SKM-1 (cell line): ENCODE measurements at regions not wholly inside any gene's neighbourhood (a gene's known extent, or its start where the extent isn't known, plus 50 kb on each side); places are given as distances from the start of the nearest gene placed in this dataset.

Experiments used
- DNase-seq: peaks from one replicate; lab custom pipeline; 2025; ENCODE audit not compliant: unreplicated experiment; lab: John Stamatoyannopoulos, UW

DNA sequence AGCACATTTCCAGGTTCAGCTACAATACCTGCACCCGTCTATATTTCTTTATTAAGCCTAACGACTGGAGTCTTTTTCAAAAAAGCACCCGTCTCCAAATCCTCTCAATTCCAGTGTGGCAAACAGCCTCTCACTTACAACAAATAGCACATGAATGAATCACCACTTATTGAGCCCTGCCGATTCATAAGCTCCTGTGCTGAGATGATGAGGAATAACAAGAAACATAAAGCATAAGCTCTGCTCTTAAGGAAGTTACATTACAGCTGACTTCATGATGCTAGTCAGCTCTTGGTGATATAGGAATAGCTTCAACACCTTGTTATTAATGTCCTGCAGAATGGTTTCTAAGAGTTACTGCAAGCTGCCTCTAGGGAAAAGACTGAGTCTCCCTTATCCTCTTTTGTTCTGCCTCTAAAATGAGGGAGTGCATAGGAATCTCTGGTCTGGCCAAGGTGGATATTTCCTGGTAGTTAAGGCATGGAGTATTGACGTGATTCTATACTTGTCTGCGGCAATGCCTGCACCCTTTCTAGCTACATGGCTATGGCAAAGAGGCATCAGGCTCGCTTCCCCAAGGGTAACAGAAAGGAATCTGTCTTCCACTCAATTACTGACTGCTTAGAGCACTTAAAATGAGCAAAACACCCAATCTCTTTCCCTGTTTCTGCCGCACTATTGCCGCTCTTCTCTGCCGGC is 195.7 kb downstream of the KLF12 start:
- DNase-seq, result no peak

- no peak for DNase-seq
Measured at GRCh38 chr13:73937441-73937840, 196.8 kb downstream of the KLF12 start.

DNA sequence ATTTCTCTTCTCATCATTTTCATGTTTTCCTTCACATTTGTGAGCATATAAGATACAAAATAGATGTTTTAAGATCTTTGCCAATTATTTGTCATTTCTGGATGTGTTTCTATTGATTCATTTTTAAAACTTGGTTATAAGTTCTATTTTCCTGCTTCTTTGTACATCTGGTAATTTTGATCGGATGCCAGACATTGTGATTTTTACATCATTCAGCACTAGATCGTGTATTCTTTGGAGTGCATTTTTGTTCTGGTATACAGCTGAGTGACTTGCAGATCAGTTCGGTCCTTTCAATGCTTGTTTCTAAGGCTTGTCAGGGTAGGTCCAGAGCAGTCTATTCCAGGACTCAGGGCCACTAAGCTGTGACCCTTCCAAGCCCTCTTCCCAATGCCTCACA is 198.2 kb downstream of the KLF12 start:
- DNase-seq, result no peak

GRCh38 chr13:73934771-73935170 is 199.4 kb downstream of the KLF12 start:
- no peak for DNase-seq

GRCh38 chr13:73934215-73934641 is 200.0 kb downstream of the KLF12 start:
- no peak for DNase-seq

DNA sequence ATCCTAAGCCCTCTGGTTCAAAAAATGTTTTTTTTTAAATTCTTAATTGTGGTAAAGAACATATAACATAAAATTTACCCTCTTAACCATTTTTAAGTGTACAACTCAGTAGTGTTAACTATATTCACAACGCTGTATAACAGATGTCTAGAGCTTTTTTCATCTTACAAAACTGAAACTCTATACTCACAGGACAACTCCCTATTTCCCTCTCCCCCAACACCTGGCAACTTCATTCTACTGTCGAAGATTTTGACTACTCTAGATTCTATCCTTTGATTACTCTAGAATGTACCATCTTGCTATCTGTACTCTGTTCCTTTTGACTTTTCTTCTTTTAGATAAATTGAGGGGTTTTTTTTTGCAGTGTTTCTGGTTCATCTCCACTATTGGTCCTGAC is 200.4 kb downstream of the KLF12 start:
- DNase-seq, result no peak

DNA sequence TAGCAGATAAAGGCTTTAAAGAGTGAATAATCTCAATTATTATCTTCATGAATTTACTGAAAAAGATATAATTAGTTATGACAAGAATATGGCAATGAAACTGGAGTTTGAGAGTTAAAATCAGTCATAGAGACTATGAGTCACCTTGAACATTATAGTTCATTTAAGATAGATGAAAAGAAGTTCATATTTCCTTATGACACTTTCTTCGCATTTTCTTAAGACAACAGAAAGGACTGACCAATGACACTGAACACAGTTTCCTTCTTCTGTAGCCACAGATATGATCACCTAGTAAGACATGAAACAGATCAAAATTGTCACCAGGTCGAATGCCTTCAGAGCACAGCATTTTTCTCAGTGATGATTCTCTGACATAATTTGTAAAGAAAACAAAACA is 202.1 kb downstream of the KLF12 start:
- DNase-seq, result no peak

DNA sequence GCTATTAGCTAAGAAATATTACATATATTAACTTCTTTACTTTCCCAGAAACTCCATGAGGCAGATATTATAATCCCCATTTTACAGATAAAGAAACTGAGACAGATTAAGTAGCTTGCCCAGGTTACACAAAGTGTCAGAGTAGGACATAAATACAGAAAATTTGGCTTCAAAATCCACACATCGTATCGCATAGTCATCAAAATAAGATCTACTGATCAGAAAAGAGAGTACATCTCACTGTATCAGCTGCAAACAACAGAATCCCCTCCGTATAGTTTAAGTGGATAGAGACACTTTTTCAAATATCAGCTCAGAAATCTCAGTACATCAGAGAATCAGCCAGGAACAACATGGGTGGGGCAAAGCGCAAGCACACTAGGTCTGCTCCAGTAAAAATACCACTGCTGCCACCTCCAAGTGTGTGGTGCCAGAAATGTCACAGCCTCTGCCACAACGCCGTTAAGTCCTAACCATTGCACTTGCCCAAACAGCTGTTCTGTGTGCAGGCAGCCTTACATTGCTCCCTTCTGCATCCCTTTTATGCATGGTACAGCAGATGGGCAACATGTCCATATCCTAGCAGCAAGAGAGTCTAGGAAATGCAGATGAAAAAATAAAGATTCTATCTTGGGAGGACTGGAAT is 204.8 kb downstream of the KLF12 start:
- no peak for DNase-seq

DNA sequence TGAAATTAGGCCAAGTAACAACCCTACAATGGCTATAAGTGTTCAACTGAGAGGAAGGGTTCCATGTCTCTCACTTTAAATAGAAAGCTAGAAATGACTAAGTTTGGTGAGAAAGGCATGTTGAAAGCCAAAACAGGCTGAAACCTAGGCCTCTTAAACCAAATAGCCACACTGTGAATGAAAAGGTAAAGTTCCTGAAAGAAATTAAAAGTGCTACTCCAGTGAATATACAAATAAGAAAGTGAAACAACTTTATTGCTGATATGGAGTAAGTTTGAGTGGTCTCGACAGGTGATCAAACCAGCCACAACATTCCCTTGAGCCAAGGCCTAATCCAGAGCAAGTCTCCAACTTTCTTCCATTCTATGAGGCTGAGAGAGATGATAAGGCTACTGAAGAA is 209.6 kb downstream of the KLF12 start:
- no peak for DNase-seq

DNA sequence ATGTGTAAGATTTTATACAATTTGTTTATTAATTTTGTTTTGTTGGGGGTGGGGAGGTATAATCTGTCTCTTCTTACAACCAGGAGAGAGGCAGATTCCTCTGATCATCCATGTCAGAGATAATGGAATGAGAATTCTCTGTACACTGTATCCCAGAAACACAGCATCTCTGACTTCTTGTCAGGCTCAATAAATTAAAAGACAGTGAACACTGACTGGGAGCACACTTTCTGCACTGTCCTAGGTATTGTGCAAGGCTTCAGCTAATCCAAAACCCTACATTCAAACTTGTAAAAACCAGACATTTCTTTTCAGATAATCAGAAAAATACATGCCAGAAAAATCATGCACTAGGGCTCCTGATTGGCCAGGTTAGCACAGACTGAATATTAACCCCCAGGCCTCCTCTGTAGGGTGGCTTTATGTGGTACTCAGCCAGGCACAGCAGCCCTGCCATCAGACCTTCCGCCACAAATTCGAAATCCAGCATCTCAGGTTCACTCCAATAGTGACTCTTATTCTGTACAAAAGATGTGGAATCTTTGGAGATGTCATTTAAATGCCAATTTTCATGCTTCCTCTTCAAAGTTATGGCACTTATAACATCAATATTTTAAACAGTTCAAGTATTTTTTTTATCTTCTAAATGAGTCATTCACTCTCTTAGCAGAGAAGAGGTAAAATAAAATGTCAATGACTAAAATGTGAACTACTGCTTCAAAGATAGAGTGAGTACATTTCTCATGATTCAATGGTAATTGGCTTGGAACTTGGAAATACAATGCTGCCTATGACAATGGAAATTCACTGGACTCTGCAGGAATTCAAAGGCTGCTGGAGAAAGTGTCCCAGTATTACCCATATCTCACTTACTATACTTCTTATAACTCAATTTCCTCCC is 211.5 kb downstream of the KLF12 start:
- DNase-seq, result no peak

- no peak for DNase-seq
Measured at GRCh38 chr13:73918691-73919090, 215.5 kb downstream of the KLF12 start.

- no peak for DNase-seq
Measured at GRCh38 chr13:73913751-73914518, 220.3 kb downstream of the KLF12 start.

DNA sequence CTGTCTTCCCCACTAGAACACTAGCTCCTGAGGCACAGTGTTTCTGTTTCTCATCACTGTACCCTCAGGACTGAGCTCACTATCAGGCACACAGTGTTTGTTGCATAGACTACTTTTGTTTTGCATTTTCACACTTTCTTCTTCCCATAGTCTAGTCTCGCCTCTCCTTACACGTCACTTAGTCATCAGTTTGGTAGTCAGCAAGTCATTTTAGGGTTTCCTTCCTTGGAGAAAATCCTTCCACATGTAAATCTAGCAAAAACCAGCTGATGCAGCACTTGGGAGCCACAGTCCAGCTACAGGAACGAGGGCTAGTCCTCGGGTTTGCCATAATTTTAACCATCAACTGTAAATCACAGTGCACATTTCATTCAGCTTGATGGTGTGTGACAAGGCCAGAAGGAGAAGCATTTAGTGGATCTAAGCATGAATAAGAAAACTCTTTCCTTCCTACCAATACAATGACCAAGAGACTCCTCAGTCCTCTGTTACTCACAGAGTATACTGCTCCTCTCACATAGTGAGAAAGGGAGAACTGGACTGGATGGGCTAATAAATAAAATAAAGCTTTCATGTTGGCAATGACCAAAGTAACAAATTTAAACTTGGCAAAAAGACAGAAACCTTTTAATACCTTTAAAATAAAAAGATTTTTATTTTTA is 221.0 kb downstream of the KLF12 start:
- DNase-seq, result no peak

DNA sequence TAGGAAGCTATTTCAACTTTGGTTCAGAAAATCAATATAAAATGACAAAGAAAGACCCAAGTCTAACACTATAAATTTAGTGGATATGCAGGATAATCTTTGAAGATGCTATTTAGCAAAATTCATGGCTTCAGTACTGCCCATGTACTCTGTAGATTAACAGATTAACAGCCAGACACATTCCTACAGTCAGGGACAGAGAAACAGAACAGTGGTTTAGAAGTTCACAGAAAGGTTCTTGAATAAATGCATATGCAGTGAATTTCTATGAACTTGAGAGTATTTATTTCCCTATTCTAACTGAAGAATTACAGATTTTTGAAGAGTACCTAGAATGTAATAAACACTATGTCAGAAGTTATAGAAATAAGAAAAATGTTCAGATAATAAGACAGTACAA is 222.8 kb downstream of the KLF12 start:
- no peak for DNase-seq

GRCh38 chr13:73910733-73911132 is 223.5 kb downstream of the KLF12 start:
- no peak for DNase-seq

DNA sequence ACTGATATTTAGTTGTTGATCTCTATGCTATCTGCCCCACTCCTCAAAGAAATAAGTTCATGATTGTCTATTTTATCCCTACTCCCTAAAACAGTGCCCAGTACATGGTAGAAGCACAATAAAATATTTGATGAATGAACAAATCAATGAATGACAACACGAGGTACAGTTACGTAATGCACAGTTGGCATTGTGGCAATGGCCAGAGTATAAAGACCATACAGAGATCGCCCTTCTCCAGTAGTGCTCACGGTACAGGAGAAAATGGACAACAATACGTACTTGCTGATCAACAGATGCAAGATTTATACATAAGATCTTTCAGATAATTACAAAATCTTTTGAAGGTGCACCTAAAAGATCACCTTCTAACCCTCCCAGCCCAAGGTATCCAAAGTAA is 225.4 kb downstream of the KLF12 start:
- no peak for DNase-seq

DNA sequence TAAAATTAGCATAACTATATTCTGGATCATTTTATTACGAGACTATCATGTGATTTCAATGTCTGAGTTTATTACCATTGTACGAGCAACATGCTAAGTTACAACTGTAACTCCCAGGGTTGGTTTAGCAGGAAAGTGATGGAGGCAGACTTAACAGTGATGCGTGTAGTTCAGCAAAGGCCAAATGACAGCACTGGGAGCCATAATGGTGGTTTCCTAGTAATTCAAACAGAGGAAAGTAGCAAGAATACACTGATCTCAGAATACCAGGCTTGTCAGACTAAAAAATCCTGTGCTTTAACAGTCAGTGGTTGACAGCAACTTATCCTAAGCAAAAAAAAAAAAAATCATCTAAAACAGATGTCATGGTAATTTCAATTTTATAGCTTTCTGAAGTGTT is 229.6 kb downstream of the KLF12 start:
- DNase-seq, result no peak

DNA sequence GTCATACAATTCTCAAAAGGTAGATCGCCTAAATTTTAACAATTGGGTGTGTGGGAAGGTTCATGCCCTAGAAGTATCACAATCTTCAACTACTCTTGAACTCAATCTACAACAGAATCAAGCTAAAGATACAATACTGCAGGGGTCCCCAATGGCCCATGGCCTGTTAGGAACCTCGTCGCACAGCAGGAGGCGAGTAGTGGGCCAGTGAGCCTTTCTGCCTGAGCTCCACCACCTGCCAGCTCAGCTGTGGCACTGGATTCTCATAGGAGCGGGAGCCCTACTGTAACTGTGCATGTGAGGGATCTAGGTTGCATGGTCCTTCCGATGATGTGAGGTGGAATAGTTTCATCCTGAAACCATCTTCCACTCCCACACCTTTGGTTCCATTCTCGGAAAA is 230.6 kb downstream of the KLF12 start:
- no peak for DNase-seq

DNA sequence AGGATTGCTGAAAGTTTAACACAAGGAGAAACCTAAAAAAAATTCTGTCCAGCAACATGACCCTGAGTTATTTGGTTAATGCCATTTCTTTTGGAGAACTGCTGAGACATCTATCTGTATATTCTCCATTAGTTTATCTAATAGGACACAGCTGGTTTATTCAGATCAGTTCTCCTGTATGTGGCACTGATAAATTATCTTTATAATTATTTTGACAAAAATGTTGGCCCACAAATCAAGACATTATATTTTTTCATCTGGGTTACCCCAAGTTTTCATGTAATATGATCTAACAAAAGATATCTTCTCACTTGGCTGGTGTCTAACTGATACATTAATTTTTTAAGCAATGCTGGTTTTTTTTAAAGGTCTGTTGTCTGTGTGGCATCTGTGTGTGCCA is 231.4 kb downstream of the KLF12 start:
- no peak for DNase-seq

DNA sequence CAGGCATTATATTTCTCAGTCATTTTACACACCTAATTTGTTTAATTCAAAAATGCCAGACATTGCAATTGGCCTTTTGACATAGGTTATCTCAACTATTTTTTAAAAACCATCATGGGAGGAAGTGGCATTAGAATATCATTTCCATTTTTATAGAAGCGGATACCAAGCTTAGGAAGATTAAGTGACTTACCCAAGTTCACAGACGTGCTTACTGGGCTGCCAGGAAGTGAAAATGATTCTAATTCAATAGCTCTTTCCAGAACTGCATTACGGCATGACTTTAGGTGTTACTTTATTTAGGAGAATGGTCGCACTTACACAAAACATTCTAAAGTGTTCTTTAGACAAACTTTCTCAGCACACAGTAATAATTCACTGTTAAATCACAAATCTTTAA is 231.9 kb downstream of the KLF12 start:
- DNase-seq, result no peak
